ENCODE measurements at regions not wholly inside any gene's neighbourhood (a gene's known extent, or its start where the extent isn't known, plus 50 kb on each side); places are given as distances from the start of the nearest gene placed in this dataset.

DNA sequence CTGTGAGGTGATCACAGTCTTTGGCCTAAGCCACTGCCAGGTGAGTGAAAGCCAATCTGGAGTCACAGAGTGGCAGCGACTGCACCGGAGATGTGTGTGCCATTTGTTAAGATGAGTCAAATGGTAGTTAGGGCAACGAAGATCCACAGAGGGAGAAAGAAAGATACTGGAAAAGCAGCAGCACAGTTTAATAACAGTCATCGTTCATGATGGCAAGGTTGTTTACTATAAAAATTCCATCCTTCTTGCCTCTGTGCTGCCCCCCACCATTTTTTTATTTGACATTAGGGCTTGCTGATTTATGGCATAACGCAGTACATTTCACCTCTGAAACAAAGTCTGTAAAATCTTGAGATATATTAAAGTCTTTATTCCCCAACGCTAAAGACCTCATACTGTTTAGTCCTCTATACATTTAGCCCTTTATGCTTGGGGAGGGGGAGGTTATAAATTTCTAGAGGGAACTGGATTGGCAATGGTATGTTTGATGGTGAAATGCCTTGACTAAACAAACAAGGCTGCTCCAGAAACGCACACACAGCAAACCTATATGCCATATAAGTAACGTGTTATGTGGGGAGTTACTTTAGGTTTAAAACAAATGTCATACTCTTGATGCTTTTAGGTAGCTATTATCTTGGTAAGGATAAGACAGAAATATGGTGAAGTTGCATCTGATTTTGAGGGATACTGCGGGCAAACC is 55.8 kb upstream of the ABL1 start:
- Mint-ChIP-seq H3K9me3 (peaks cover 27% of the 10 kb centered on the region), H3K36me3 (peaks cover 11% of the 10 kb centered on the region), H3K27ac (no peak overlapping the region), H3K27me3 (ENCODE audit: insufficient read depth, low read depth) (no peaks in the 10 kb centered on the region), H3K4me1 (no peaks in the 10 kb centered on the region), H3K4me3 (no peak overlapping the region)
- no peaks in the 10 kb centered on the region for H3K27me3 ChIP-seq
- H3K79me2 ChIP-seq (ENCODE audit: low read depth): peaks cover 30% of the 10 kb centered on the region
- H3K9ac ChIP-seq: no peak overlapping the region
- H3K36me3 ChIP-seq: no peaks in the 10 kb centered on the region
- H3K9me3 ChIP-seq (ENCODE audit: low read depth): peaks cover 8% of the 10 kb centered on the region
- TF ChIP-seq CTCF (IDR thresholded peaks at IDR 0.05): no peak
- no peak for TF ChIP-seq EZH2phosphoT487 (IDR thresholded peaks at IDR 0.05)
- no peak for TF ChIP-seq EZH2 (IDR thresholded peaks at IDR 0.05)
- H3F3A ChIP-seq (ENCODE audit: low read depth): no peaks in the 10 kb centered on the region
- no peak overlapping the region for H3K27ac ChIP-seq
- no peak for DNase-seq (ENCODE audit: low spot score)
- H3K4me3 ChIP-seq: no peak overlapping the region
- H2AFZ ChIP-seq (replicated peaks): no peak overlapping the region
- H4K20me1 ChIP-seq (ENCODE audit: low read depth): no peaks in the 10 kb centered on the region
- no peaks in the 10 kb centered on the region for H3K4me1 ChIP-seq
- no peak overlapping the region for H3K4me2 ChIP-seq

DNA sequence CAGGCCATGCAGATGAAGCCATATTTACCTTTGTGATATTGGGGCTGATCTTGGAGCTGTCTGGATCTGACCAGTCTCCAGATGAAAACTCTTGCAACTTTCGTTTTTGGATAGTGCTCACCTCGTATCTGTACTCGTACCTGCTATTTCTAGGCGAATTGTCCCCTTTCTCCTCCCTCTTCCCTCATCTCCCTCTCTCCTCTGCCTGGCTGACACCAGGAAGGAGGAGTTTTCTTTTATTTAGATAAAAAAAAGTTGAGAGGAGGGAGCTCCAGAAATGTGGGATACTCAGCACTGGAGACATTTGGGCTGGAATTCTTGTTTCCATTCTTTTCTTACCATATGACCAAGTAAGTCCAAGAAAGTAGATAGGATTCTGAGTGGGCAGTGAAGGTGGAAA is 54.6 kb upstream of the ABL1 start:
- H3K4me3 Mint-ChIP-seq: no peak overlapping the region
- no peaks in the 10 kb centered on the region for H3K27me3 Mint-ChIP-seq (ENCODE audit: insufficient read depth, low read depth)
- Histone ChIP-seq H4K20me1 (ENCODE audit: low read depth) (no peaks in the 10 kb centered on the region), H2AFZ (replicated peaks) (no peak overlapping the region), H3K4me2 (no peak overlapping the region), H3K4me1 (no peaks in the 10 kb centered on the region), H3K36me3 (no peaks in the 10 kb centered on the region), H3K9ac (no peak overlapping the region), H3K27me3 (no peaks in the 10 kb centered on the region), H3F3A (ENCODE audit: low read depth) (no peaks in the 10 kb centered on the region), H3K27ac (no peak overlapping the region), H3K9me3 (ENCODE audit: low read depth) (peaks cover 6% of the 10 kb centered on the region), H3K4me3 (no peak overlapping the region), H3K79me2 (ENCODE audit: low read depth) (peaks cover 26% of the 10 kb centered on the region)
- peaks cover 7% of the 10 kb centered on the region for H3K36me3 Mint-ChIP-seq
- TF ChIP-seq EZH2phosphoT487 (IDR thresholded peaks at IDR 0.05): no peak
- no peak for TF ChIP-seq EZH2 (IDR thresholded peaks at IDR 0.05)
- no peak for TF ChIP-seq CTCF (IDR thresholded peaks at IDR 0.05)
- DNase-seq (ENCODE audit: low spot score): no peak
- H3K4me1 Mint-ChIP-seq: no peaks in the 10 kb centered on the region
- no peak overlapping the region for H3K27ac Mint-ChIP-seq
- H3K9me3 Mint-ChIP-seq: peaks cover 17% of the 10 kb centered on the region

- Histone ChIP-seq H3K9ac (no peak overlapping the region), H3K4me2 (no peak overlapping the region), H3K27ac (no peak overlapping the region), H3K9me3 (ENCODE audit: low read depth) (peaks cover under 1% of the 10 kb centered on the region), H3K4me3 (no peak overlapping the region), H4K20me1 (ENCODE audit: low read depth) (no peaks in the 10 kb centered on the region), H3K27me3 (no peaks in the 10 kb centered on the region), H3F3A (ENCODE audit: low read depth) (no peaks in the 10 kb centered on the region), H2AFZ (replicated peaks) (no peak overlapping the region), H3K36me3 (no peaks in the 10 kb centered on the region), H3K4me1 (peaks cover 2% of the 10 kb centered on the region), H3K79me2 (ENCODE audit: low read depth) (peaks cover 26% of the 10 kb centered on the region)
- Mint-ChIP-seq H3K27ac (no peak overlapping the region), H3K36me3 (peaks cover 3% of the 10 kb centered on the region), H3K4me1 (no peaks in the 10 kb centered on the region), H3K4me3 (no peak overlapping the region), H3K27me3 (ENCODE audit: insufficient read depth, low read depth) (no peaks in the 10 kb centered on the region), H3K9me3 (peaks cover 12% of the 10 kb centered on the region)
- no peak for TF ChIP-seq CTCF (IDR thresholded peaks at IDR 0.05)
- TF ChIP-seq EZH2 (IDR thresholded peaks at IDR 0.05): no peak
- no peak for TF ChIP-seq EZH2phosphoT487 (IDR thresholded peaks at IDR 0.05)
- no peak for DNase-seq (ENCODE audit: low spot score)
These were observed 54.1 kb upstream of the ABL1 start for GRCh38 chr9:130780865-130781504.

All from neural progenitor cell (in vitro differentiated cells).